ENCODE measurements at regions not wholly inside any gene's neighbourhood (a gene's known extent, or its start where the extent isn't known, plus 50 kb on each side); places are given as distances from the start of the nearest gene placed in this dataset.

DNA sequence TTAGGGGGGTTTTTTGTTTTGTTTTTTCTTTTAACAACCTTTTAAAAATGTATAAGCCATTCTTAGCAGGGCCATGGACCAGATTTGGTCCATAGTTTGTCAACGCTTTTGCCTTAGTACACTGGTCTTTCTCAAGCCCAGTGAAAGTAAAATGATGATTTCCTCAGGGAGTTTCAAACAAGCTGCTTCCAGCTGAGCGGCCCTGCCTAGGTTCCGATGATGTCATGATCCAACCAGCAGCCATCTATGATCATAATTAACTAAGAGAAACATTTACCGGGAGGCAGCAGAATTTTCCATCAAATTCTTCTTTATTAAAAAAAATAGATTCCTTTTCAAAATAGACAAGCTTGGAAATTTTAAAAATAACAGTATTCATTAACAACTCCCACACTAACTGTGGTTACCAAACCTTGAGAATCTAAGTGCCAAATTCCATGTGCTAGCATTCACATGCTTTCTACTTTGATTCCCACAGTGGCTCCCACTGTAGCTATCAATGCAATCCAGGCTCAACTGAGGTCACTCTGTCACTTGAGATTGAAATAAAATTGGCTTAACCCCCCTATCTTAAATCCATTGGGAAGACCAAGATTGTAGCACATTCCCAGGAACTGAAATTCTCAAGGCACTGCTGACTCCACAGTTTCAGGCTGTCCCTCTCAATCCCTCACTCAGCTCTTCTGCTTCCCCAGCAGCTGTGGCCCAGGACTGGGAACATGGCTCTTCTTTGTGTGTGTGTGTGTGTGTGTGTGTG, 148.9 kb downstream of the RNF152 start:
- no peak for TF ChIP-seq POLR2A (IDR thresholded peaks at IDR 0.05)
- TF ChIP-seq, protein P1, sequence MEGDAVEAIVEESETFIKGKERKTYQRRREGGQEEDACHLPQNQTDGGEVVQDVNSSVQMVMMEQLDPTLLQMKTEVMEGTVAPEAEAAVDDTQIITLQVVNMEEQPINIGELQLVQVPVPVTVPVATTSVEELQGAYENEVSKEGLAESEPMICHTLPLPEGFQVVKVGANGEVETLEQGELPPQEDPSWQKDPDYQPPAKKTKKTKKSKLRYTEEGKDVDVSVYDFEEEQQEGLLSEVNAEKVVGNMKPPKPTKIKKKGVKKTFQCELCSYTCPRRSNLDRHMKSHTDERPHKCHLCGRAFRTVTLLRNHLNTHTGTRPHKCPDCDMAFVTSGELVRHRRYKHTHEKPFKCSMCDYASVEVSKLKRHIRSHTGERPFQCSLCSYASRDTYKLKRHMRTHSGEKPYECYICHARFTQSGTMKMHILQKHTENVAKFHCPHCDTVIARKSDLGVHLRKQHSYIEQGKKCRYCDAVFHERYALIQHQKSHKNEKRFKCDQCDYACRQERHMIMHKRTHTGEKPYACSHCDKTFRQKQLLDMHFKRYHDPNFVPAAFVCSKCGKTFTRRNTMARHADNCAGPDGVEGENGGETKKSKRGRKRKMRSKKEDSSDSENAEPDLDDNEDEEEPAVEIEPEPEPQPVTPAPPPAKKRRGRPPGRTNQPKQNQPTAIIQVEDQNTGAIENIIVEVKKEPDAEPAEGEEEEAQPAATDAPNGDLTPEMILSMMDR (IDR thresholded peaks at IDR 0.05): no peak
